Inflammatory macrophage (primary cell): ENCODE measurements at regions not wholly inside any gene's neighbourhood (a gene's known extent, or its start where the extent isn't known, plus 50 kb on each side); places are given as distances from the start of the nearest gene placed in this dataset.

ENCODE experiments used
- DNase-seq, 2 donors: peaks; one replicate each; pipeline ENCODE4 v3.0.0-alpha.2; 2020 to 2022

GRCh38 chr9:89978185-89978584, 373.4 kb downstream of the GADD45G start:
- DNase-seq = peak in 1 of 2 donors; percentile 45

GRCh38 chr9:89980600-89980999, 375.8 kb downstream of the GADD45G start:
- no peak for DNase-seq

- DNase-seq = no peak
Observed at GRCh38 chr9:89982016-89982415, 377.2 kb downstream of the GADD45G start.

GRCh38 chr9:89983411-89983810, 378.6 kb downstream of the GADD45G start:
- DNase-seq = peak; percentile 59 to 63

- DNase-seq = peak; percentile 50 to 66
Observed at GRCh38 chr9:89984214-89984613, 379.4 kb downstream of the GADD45G start.

DNA sequence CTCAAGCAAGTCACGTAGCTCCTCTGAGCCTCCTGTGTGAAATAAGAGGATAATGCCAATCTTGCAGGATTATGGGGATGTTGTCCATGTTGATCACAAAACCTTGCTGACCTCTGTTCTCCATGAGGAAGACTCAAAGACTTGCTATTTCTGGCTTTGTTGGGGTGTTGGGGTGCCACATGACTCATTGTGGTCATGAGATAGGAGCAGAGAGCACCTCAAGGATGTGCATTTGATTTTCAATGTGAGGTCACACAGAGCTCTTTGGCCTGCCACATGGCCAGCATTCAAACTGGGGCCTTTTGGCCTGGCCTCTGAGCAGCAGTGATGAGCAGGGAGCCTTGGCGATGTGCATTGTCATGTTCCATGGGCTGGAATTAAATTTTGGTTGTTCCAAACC, 380.3 kb downstream of the GADD45G start:
- peak in 1 of 2 donors; percentile 63 for DNase-seq

DNA sequence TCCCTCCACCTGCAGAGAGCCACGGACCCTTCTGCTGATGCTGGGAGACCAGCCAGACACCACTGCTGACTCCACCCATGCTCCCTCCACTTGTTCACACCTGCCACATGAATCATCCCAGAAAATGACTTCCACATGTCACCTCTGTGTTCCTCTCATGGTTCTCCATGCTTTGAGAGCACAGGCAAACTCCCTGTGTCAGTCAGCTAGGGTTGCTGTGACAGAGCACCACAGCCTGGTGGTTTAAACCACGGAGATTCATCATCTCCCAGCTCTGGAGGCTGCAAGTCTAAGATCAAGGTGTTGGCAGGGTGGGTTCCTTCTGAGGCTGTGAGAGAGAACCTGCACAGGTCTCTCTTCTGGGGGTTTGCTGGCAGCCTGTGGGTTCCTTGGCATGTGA, 381.4 kb downstream of the GADD45G start:
- DNase-seq = no peak

DNA sequence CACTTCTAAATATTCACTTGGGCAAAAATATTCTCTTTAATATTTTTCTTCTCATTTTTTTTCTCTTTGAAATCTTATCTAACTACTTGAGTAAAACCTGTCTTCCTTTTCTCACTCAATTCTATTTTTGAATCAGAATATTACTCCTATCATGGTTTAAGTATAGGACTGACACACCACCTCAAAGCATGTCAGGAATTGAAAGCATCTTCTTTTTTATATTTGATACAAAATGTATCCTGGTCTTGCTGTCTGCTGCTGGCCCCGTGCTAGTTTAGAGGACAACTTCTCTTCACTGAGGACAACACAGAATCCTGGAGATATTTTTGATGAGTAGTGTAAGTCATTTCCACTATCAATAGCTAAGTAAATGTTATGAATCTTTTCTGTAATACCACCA, 383.6 kb downstream of the GADD45G start:
- no peak for DNase-seq

- no peak for DNase-seq
Observed at GRCh38 chr9:89991204-89991790, 386.5 kb downstream of the GADD45G start.

GRCh38 chr9:89992326-89993198, 387.8 kb downstream of the GADD45G start:
- no peak for DNase-seq

GRCh38 chr9:89993678-89994630, 389.1 kb downstream of the GADD45G start:
- peak; percentile 89 to 95 for DNase-seq

- no peak for DNase-seq
Observed at GRCh38 chr9:89994988-89995613, 390.3 kb downstream of the GADD45G start.

DNA sequence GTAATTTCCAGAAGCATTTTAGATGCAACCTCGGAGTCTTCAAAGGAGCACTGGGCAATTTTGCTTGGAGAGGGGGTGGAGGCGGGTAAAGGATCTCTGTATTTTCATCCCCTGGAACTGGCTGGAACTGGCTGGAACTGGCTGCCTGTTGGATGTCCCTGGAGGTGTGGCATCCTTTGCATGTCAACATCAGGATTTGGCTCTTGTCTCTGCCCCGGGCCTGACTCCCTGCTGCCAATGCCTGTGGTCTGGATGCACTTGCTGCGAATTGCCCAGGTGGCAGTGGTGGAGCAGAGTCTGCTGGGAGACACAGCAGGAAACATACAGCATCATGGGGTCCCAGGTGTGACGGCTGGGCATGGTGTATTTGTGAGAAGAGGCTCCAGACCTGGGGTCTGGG, 391.3 kb downstream of the GADD45G start:
- no peak for DNase-seq

GRCh38 chr9:89996773-89997172, 392.0 kb downstream of the GADD45G start:
- DNase-seq = peak; percentile 25 to 57

DNA sequence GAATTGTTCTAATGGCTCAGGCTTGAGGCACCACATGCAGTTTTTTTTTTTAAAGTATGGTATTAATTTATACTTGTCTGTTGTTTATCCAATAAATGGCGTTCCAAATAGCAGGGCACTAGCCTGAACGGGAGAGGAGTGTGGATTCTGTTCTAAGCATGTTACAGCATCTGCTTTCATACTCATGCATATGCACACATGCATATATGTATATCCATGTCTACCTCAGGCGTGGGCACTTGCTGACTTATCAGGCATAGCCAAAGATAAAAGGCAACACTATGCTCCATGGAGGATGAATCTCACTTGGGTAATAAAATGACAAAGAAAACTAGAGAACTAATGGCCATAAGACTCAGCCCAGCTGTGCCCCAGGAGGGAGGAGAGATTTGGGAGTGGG, 393.8 kb downstream of the GADD45G start:
- DNase-seq = no peak

DNA sequence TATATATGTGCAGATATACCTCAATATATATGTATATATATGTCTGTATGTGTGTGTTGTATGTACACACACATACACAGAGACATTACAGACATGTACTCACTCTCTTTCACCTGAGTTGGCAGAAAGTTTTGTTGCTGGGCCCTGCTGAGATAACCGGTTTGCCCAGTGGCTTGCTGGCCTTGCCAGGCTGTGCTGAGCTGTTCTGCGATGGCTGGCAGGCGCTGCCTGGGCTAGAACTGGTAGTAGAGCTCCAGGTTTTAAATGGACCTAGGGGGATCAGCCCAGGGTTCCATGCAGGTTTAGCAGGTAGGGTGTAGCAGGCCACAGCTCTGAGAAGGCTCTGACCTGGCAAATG, 394.3 kb downstream of the GADD45G start:
- no peak for DNase-seq

- DNase-seq = peak; percentile 36 to 50
Observed at GRCh38 chr9:89999534-90000370, 394.9 kb downstream of the GADD45G start.

DNA sequence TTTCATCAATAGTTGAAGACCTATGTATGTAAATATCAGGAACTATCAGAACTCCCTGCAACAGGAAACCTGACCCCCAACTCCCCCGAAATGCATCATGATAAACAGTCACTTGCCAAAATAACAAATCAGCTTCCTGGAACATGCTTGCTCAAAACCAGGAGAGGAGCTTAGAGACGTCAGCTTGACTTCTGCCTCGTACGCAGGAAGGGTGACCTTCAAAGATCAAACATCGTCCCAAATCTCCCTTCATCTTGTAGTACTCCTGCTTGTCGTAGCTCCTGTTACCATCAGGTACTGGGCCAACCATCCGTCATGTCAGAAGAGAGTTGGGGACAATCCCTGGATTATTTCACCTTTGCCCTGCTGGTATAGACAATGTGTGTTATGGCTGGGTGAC, 396.1 kb downstream of the GADD45G start:
- no peak for DNase-seq

GRCh38 chr9:90001747-90002146, 396.9 kb downstream of the GADD45G start:
- DNase-seq = no peak

DNA sequence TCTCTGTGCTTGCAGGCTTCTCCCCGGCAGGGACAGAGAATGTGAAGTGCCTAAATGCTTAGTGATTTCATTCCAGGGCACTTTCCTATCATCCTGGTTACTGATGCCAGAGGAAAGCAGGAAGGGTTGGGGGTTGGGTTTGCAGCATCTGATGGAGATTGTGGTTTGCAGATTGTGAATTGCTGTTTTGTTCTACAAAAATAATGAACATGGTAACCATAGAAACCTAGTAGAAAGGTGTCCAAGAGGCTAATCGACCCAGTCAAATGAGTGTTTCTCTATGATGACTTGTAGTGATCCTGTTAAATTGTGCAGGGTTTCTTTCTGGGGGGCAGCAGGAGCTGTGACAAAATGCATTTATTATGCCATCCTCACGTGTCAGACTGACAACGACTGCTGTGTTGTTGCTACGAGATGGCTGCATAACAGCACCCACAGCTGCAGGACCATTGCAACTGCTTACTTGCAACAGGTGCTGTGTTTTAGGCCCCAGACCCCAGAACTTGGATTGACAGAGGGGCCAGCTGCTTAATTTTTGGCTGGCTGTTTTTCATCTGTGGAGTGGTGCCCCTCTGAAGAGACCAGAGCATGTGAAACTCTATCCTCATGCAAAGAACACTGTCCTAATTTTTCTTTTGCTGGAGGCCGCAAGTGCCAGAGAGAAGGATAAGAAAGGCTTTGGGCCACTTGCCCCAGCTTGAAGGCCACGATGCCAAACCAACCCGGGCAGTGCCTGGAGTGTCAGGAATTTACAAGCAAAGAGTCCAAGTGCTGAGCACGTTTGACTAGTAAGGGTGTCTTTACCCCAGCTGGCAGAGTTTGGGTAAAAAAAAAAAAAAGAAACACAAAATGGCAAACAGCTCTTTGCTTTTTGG, 397.8 kb downstream of the GADD45G start:
- DNase-seq = no peak

DNA sequence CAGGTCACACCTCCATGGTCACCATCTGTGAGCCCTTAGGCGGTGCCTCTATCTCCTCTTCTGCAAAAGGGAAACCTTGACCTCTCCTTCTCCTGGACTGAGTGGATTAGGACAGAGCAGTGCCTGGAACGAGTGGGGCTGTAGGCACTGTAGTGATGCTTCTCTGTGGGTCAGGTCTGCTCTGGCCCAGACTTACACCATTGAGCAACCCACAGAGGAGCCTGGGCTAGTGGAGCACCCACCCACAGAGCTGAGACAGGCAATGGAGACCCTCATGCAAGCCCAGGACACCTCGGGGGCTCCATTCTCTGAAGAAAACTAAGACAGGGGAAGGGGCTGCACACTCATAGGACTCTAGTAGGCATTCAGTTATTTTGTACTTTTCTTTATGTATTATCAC, 400.6 kb downstream of the GADD45G start:
- DNase-seq = no peak
